Type B pancreatic cell (in vitro differentiated cells): ENCODE measurements at regions not wholly inside any gene's neighbourhood (a gene's known extent, or its start where the extent isn't known, plus 50 kb on each side); places are given as distances from the start of the nearest gene placed in this dataset.

ENCODE experiments used
- DNase-seq: peaks from one replicate; pipeline ENCODE4 v3.0.0; 2021; ENCODE audit warnings: mixed read lengths; ENCODE audit not compliant: unreplicated experiment; ENCODE audit errors: extremely low spot score
- H3K27ac Mint-ChIP-seq: 2 replicates; pipeline ENCODE4 v1.8.0; 2021; ENCODE audit warnings: mild to moderate bottlenecking, mixed read lengths
- H3K27me3 Mint-ChIP-seq: 2 replicates; pipeline ENCODE4 v1.8.0; 2021; ENCODE audit warnings: mixed read lengths
- H3K36me3 Mint-ChIP-seq: 2 replicates; pipeline ENCODE4 v1.8.0; 2021; ENCODE audit warnings: mixed read lengths
- H3K4me1 Mint-ChIP-seq: one replicate; pipeline ENCODE4 v1.8.0; 2021; ENCODE audit warnings: mixed read lengths; ENCODE audit not compliant: unreplicated experiment
- H3K4me3 Mint-ChIP-seq: 2 replicates; pipeline ENCODE4 v1.8.0; 2021; ENCODE audit warnings: mild to moderate bottlenecking, mixed read lengths
- H3K9me3 Mint-ChIP-seq: 2 replicates; pipeline ENCODE4 v1.8.0; 2021; ENCODE audit warnings: mixed read lengths
- TF ChIP-seq, protein P1 (sequence below): fragments of 200-600 bp; sonication (generic); conservative IDR thresholded peaks from 2 replicates; pipeline ENCODE4 v1.5.0; 2021; ENCODE audit warnings: antibody characterized with exemption, mild to moderate bottlenecking

DNA sequence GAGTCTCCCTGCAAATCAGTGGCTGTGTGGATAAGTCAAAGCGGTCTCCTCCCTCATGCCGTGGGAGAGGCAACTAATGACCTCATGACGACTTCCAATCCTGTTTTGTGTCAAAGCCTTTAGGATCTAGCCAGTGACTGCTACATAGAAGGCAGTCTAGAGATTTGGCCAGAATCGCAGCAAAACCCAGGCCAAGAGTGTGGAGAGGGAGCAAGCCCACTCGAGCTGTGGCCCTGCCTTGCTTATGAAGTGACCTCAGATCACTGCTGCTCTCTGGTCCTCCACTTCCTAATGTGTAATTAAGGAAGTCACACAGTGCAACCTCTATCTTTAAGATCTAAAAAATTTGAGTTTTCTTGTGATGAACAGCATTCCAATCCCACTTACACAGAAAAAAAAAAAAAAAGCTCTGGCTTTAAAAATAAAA lies 296.7 kb upstream of the KLF6 start:
- peaks cover 14% of the 10 kb centered on the region for H3K9me3 Mint-ChIP-seq
- H3K36me3 Mint-ChIP-seq, result no peaks in the 10 kb centered on the region
- no peak for DNase-seq
- H3K4me1 Mint-ChIP-seq, result peaks cover 27% of the 10 kb centered on the region
- no peak overlapping the region for H3K4me3 Mint-ChIP-seq
- TF ChIP-seq, protein P1, sequence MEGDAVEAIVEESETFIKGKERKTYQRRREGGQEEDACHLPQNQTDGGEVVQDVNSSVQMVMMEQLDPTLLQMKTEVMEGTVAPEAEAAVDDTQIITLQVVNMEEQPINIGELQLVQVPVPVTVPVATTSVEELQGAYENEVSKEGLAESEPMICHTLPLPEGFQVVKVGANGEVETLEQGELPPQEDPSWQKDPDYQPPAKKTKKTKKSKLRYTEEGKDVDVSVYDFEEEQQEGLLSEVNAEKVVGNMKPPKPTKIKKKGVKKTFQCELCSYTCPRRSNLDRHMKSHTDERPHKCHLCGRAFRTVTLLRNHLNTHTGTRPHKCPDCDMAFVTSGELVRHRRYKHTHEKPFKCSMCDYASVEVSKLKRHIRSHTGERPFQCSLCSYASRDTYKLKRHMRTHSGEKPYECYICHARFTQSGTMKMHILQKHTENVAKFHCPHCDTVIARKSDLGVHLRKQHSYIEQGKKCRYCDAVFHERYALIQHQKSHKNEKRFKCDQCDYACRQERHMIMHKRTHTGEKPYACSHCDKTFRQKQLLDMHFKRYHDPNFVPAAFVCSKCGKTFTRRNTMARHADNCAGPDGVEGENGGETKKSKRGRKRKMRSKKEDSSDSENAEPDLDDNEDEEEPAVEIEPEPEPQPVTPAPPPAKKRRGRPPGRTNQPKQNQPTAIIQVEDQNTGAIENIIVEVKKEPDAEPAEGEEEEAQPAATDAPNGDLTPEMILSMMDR, result no peak
- H3K27ac Mint-ChIP-seq, result no peak overlapping the region
- no peaks in the 10 kb centered on the region for H3K27me3 Mint-ChIP-seq

GRCh38 chr10:4080225-4080805 lies 295.3 kb upstream of the KLF6 start:
- H3K4me3 Mint-ChIP-seq, result no peak overlapping the region
- peaks cover 21% of the 10 kb centered on the region for H3K4me1 Mint-ChIP-seq
- H3K27me3 Mint-ChIP-seq, result no peaks in the 10 kb centered on the region
- peaks cover 14% of the 10 kb centered on the region for H3K9me3 Mint-ChIP-seq
- no peak for DNase-seq
- TF ChIP-seq, protein P1, result no peak
- peak overlapping the region; percentile 81 for H3K27ac Mint-ChIP-seq
- no peaks in the 10 kb centered on the region for H3K36me3 Mint-ChIP-seq

GRCh38 chr10:4079803-4080202 lies 294.8 kb upstream of the KLF6 start:
- TF ChIP-seq, protein P1, result no peak
- no peak for DNase-seq
- H3K27ac Mint-ChIP-seq, result peak overlapping the region; percentile 81
- peaks cover 16% of the 10 kb centered on the region for H3K9me3 Mint-ChIP-seq
- peaks cover 21% of the 10 kb centered on the region for H3K4me1 Mint-ChIP-seq
- H3K27me3 Mint-ChIP-seq, result no peaks in the 10 kb centered on the region
- no peak overlapping the region for H3K4me3 Mint-ChIP-seq
- H3K36me3 Mint-ChIP-seq, result no peaks in the 10 kb centered on the region

GRCh38 chr10:4077804-4078203 lies 292.8 kb upstream of the KLF6 start:
- H3K27me3 Mint-ChIP-seq, result no peaks in the 10 kb centered on the region
- H3K27ac Mint-ChIP-seq, result no peak overlapping the region
- H3K4me1 Mint-ChIP-seq, result peaks cover 16% of the 10 kb centered on the region

DNA sequence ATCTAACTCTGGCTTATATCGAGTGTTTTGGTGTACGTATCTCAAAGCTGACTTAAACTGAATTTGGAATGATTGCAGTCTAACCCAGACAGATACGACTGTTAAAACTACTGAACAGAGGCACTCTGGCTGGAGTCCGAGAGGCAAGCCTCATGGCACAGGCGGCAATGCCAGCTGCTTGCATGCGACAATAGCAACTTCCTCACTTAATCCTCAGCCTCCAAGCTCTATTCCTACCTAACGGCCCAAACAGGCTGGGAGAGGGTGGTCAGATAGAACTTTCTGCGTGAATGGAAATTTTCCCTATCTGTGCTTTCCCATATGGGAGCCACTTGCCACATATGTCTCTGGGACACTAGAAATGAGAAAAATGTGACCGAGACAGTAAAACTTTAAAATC lies 292.0 kb upstream of the KLF6 start:
- H3K9me3 Mint-ChIP-seq, result peaks cover 20% of the 10 kb centered on the region
- TF ChIP-seq, protein P1, result no peak
- no peak for DNase-seq
- peaks cover 12% of the 10 kb centered on the region for H3K4me1 Mint-ChIP-seq
- H3K27ac Mint-ChIP-seq, result no peak overlapping the region
- H3K36me3 Mint-ChIP-seq, result no peaks in the 10 kb centered on the region
- H3K27me3 Mint-ChIP-seq, result no peaks in the 10 kb centered on the region
- no peak overlapping the region for H3K4me3 Mint-ChIP-seq

More at GRCh38 chr10:4077804-4078203, 292.8 kb upstream of the KLF6 start:
- no peak for DNase-seq
- Mint-ChIP-seq H3K4me3 (no peak overlapping the region), H3K36me3 (no peaks in the 10 kb centered on the region), H3K9me3 (peaks cover 20% of the 10 kb centered on the region)
- TF ChIP-seq, protein P1, result no peak
